Left hindlimb (tissue), 1 donor: ENCODE measurements at regions not wholly inside any gene's neighbourhood (a gene's known extent, or its start where the extent isn't known, plus 50 kb on each side); places are given as distances from the start of the nearest gene placed in this dataset.

Experiments used
- DNase-seq: peaks from one replicate; pipeline ENCODE4 v3.0.0-alpha.2; 2018

DNA sequence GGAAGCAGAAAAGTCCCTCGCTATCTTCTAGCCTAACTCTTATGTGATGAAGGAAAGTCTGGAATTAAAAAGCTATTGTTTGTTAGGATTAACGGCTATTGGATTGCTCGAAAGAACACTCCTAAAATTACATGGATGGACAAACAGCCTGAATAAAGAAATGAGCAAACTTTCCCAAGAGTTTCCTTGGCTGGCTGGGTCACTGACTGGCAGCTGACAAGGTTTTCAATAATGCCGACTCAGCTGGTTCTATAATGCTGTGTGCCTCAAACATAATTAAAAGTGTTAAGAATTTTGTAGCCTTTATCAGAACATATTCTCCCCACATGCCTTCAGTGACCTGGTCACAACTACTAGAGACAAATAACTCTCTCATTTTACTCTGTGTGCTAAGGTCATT, 142.9 kb upstream of the ADAMTS9 start:
- no peak for DNase-seq

DNA sequence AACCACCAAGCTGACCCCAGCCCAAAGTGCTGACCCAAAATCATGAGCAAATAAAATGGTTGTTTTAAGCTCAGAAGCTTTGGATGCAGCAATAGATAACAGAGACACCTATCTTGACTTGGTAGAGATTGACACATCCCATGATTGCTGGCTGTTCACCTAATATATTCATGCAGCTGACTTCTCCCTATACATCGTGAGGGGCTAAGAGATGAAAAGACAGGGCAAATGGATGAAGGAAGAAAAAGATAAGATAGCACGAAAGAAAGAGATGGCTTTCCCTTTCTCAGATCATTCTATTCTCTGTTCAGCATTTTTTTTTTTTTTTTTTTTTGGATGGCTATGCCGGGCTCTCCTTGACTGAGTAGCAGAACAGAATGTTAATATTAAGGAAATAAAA, 141.5 kb upstream of the ADAMTS9 start:
- no peak for DNase-seq

DNA sequence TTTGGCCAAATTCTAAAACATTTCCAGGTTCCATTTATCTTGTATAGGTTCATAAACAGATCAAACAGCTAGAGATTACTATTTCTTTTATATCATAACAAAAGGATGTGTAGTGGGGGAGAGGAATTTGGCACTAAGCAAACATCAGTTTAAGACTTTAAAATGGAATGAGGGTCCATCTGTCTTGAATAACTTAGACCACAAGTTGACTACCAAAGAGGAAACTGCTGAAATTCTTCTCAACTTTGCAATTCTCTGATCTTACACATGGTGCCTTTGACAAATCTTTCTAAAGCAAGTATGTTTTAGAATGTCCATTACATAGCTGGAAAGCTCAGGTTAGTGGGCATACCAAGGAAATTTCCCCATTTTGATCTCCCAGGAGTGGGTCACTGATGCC, 140.5 kb upstream of the ADAMTS9 start:
- DNase-seq: no peak

GRCh38 chr3:64827431-64827830, 139.6 kb upstream of the ADAMTS9 start:
- no peak for DNase-seq

- no peak for DNase-seq
Observed at GRCh38 chr3:64827019-64827418, 139.2 kb upstream of the ADAMTS9 start.

DNA sequence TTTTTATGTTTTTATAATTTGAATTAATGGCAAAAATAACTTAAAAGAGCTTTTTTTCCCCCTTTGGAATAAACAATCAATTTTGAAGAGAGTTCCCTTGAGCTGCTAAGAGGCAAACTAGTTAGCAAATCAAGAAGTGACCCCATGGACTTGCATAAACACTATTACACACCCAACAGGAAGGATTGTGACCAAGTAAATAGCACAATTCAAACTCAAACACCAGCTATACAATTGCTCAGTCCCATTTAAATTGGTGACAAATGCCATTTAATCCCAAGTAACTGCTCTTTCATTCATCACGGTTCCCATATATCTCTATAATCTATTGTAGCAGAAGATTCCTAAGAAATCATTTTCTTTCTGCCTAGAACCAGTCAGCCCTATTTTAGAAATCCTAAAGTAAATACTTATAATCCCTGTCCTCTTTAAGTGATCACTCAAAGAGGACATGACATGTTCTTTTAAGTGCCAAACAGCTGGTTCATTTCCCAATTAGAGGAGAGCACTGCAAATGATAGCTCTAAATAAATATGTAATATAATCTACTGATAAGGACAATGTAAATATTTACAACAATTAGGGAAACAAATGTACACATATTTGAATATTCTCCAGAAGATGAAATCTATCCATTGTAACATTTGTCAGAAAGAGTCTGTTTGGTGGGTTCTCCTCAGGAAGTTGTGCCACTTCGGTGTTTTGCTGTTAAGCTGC, 137.8 kb upstream of the ADAMTS9 start:
- DNase-seq: no peak

DNA sequence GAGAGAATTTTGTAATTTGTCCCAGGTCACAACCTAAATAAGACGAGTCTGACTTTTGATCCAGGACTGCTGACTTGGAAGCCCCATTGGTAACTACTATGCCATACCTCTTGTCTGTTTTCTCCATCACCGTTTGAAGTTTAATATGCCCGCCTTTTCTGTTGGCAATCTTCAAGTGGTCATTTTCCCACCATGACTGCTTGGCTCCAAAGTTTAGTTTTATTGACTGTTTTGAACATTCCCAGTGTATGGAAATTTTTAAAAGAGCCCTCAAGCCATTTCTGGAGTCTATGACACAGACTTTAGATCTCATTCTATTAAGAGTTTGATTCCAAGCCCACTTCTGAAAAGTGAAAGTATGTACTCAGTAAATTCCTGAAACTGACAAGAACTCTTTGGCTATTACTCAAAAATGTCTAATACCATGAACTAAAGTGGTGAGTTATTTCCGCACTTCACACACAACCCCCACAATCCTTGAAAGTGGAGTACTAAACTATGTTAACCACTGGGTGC, 136.7 kb upstream of the ADAMTS9 start:
- DNase-seq: no peak

DNA sequence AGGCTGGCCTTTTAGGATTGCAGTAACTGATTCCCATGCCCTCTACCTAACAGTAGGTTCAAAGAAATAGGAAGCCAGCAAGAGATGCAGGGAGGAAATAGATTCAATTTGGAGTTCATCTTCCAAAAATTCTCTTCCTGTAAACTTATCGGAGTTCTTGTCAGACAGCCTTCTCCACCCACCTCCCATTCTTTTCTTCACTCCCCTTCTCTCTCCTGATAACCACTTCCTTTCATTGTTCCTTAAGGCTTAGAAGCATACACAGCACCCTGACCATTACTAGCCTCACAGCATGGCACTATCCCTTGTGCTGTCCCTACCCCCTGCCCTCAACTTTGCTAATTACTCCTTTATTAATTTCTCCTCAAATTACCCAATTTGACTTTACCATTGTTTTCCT, 130.4 kb upstream of the ADAMTS9 start:
- no peak for DNase-seq

GRCh38 chr3:64816355-64816754, 128.6 kb upstream of the ADAMTS9 start:
- DNase-seq: no peak

GRCh38 chr3:64815789-64816188, 128.0 kb upstream of the ADAMTS9 start:
- DNase-seq: no peak

- DNase-seq: peak; percentile 57
Observed at GRCh38 chr3:64815195-64815631, 127.4 kb upstream of the ADAMTS9 start.

GRCh38 chr3:64814351-64814750, 126.6 kb upstream of the ADAMTS9 start:
- DNase-seq: no peak

DNA sequence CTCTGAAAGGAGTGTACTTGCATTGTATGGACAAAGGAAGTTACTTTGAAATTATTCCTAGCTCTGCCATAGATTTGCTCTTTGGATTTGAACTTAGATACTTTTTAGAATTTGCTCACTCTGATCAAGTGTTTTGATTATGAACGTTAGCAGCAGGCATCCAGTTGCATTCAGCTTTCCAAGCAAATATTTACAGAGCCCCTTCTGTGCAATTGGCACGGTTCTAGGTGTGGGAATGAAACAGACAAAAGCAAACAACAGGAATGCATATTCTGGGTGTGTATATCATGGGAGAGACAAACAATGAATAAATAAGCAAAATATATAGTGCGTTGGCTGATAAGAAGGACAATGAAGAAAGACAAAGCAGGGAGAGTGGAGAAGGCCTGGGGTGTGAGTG, 125.5 kb upstream of the ADAMTS9 start:
- no peak for DNase-seq

GRCh38 chr3:64809086-64809485, 121.3 kb upstream of the ADAMTS9 start:
- no peak for DNase-seq

GRCh38 chr3:64808061-64808460, 120.3 kb upstream of the ADAMTS9 start:
- no peak for DNase-seq

DNA sequence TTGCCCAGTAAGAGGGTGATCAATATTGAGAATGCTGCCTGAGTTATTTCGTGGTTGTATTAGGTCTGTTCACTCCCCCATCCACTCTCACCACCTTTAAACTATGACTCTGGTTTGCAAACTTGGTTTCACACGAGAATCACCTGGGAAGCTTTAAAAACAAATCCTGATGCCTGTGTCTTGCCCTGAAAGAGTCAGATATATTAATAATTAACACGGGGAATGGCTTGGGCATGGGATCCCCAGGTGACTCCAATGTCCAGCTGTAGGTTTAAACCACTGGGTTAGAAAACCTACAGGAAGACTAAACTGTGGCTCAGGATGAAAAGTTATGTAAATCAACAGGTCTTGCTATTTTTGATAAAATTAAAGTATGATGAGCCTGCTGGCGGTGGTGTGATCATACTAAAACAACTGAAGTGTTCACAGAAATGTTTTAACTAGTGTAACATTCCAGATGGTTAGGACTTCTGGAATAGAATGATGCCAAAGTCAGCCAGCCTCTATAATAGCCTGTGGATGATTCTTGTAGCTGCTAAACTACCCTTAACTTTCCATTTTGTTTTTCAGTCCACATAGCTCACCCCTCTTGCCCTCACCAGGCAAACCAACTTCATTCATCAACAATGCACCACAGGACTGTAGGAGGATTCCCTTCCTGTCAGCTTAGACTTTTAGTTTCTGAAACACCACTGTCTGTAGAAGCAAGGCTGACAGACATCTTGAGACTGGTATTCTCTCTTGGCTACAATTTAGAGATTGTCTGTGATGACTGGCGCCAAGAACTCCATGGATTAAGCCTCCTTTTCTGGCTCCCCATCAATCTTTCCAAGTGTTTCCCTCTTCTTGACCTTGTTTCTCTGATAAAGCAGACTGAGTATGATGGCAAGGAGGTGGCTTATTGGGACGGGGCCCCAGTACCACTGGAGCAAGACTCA, 119.1 kb upstream of the ADAMTS9 start:
- DNase-seq: no peak

DNA sequence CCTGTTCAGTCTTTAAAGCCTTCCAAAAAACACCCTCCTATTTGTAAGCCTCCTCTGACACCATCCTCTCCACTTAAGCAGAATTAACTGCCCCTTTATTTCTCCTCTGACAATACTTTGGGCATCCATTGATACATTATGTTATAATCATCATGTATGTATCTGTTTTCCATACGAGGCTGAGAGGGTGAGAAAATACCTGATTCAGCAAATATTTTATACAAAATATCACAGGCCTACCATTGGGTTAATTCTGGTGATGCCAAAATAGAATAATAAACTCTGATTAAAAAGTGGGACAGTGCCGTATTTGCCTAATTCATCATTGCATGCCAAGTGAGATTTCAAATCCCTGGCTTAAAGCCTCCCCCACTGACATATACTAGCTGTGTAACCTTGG, 118.2 kb upstream of the ADAMTS9 start:
- no peak for DNase-seq

- DNase-seq: no peak
Observed at GRCh38 chr3:64805248-64805647, 117.4 kb upstream of the ADAMTS9 start.

DNA sequence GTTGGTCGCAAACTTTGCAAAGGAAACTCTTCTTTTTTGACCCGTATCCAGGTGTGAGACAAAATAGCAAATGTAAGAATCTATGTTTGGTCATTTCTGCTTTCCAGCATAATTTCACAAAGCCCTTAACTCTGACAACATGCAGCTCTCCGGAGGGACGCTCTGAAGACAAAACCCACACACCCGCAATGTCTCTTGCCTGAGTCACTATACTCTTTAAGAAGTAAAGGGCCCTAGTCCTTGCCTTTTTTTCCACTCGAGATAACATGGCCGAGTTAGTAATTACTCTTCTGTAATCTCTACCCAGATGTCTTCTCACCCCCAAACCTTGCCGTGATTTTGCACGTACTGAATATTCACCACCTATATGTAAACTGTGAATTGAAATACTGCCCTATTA, 115.7 kb upstream of the ADAMTS9 start:
- no peak for DNase-seq

DNA sequence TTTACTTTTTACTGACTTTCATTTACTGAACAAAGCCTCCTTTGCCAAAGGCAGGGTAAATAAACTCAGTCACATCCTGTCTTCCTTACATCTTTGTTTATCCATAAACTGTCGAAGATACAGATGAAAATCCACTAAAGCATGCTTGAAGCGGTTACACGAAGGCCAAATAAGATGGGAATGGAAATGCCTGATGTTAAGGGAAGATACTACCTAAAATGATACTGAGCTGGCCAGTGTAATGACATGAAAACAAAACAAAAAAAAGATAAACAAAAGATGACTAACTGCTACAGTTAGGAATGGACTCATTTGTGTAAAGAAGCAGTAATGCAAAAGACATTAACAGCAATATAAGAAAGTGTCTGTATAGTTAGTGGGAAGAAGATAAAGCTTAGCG, 114.7 kb upstream of the ADAMTS9 start:
- DNase-seq: no peak

DNA sequence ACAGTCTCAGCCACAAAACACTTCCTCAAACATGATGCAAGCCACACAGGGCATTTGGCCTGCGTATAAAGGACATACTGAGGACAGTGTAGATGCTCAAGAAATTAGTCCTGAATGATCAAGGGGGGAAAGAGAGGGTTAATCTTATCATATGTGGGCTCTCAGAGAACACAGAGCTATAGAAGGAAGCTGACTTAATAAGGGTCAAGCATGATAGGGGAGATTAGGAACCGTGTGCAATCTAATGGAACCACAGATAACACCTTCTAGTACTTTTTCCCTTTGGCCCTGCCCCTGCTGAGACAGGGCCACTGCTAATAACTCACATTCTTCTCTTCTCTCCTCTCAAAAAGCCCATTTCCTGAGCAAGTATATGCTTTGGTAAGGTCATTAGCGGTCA, 114.1 kb upstream of the ADAMTS9 start:
- no peak for DNase-seq

DNA sequence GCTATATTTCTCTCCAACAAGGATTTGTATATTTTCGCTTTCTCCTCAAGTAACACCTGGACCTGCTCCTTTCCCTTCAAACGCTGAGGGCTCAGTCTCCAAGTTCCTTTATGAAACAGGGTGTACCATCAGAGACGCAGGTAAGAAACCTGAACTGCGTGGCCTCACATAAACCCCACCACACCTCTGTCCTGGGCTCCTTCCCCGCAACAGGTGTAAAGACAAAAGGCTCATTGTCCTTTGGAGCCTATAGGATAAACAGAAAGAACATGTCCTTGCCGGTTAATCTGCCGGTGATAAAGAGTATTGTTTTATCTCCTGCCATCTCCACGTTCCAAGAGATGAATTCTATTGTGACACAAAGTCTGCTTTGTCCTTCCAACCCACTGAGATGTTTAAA, 111.8 kb upstream of the ADAMTS9 start:
- no peak for DNase-seq

DNA sequence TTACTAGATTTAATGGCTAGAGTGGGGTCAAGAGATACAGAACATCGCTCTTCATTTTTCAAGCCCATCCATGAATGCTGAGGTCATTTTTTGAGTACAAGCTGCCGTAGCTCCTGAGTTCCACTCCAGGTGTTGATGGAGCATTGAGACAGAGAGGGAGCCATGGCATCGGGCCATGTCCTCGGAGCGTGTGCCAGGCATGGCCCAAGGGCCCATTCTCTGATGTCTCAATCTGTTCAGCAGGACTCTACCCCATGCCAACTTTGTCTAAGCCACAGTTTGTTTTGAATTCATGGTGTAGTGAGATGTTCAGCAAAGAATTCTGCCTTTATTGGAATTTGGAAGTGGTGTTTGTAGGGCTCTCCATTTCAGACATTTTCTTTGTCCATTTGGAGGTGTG, 110.5 kb upstream of the ADAMTS9 start:
- DNase-seq: no peak
